Tibial artery (tissue), 4 donors: ENCODE measurements at regions not wholly inside any gene's neighbourhood (a gene's known extent, or its start where the extent isn't known, plus 50 kb on each side); places are given as distances from the start of the nearest gene placed in this dataset.

Experiments
- DNase-seq, 2 donors: peaks; one replicate each; pipeline ENCODE4 v3.0.0-alpha.2; 2019
- H3K27ac ChIP-seq, 2 donors: fragments of 200-600 bp; sonication (generic) in 1 of 2; 1 replicate in 1 of 2; 2 replicates in 1 of 2; pipeline ENCODE4 v1.5.1; 2018 to 2019; ENCODE audit warnings: mild to moderate bottlenecking in 1 of 2
- H3K27me3 ChIP-seq, 2 donors: fragments of 200-600 bp; sonication (generic) in 1 of 2; one replicate each; pipeline versions ENCODE4 v1.5.1 to v1.6.0; 2016 to 2019
- H3K36me3 ChIP-seq, 3 donors: fragments of 200-600 bp; sonication (generic) in 2 of 3; one replicate each; pipeline ENCODE4 v1.5.1; 2016 to 2019; ENCODE audit warnings: mild to moderate bottlenecking in 2 of 3
- H3K4me1 ChIP-seq, 4 donors: fragments of 200-600 bp; sonication (generic) in 2 of 4; 1 replicate in 3 of 4; 2 replicates in 1 of 4; pipeline ENCODE4 v1.5.1; 2016 to 2019
- H3K4me3 ChIP-seq, 2 donors: fragments of 200-600 bp; sonication (generic) in 1 of 2; 1 replicate in 1 of 2; 2 replicates in 1 of 2; pipeline ENCODE4 v1.5.1; 2018 to 2019; ENCODE audit warnings: mild to moderate bottlenecking in 2 of 2
- H3K9me3 ChIP-seq, 3 donors: fragments of 200-600 bp; sonication (generic) in 1 of 3; one replicate each; pipeline ENCODE4 v1.5.1; 2016 to 2019
- CTCF ChIP-seq, 2 experiments: fragments of 200-600 bp in 1 of 2; fragments of 450-650 bp in 1 of 2; IDR thresholded peaks; one replicate each; pipeline ENCODE4 v1.5.1; 2017 to 2019; ENCODE audit warnings: antibody characterized with exemption in 2 of 2, mild to moderate bottlenecking in 1 of 2, moderate library complexity in 1 of 2
- intact Hi-C: fragments of 100-400 bp; cut with DNase I; formaldehyde crosslinking; loops from one replicate; pipeline ENCODE4 v1.15.0; 2023; ENCODE audit warnings: low total_unique reads

- Histone ChIP-seq H3K27me3 (no peaks in the 10 kb centered on the region), H3K27ac (no peak overlapping the region), H3K4me3 (no peak overlapping the region), H3K4me1 (no peaks in the 10 kb centered on the region), H3K9me3 (no peaks in the 10 kb centered on the region), H3K36me3 (no peaks in the 10 kb centered on the region)
- intact Hi-C loops: no loop called here
- no peak for TF ChIP-seq CTCF (IDR thresholded peaks at IDR 0.05)
- DNase-seq: no peak
These were observed 448.2 kb downstream of the METTL4 start for GRCh38 chr18:2123077-2123476.

- Histone ChIP-seq H3K27me3 (no peaks in the 10 kb centered on the region), H3K9me3 (no peaks in the 10 kb centered on the region), H3K36me3 (no peaks in the 10 kb centered on the region), H3K4me3 (no peak overlapping the region), H3K27ac (no peak overlapping the region), H3K4me1 (no peaks in the 10 kb centered on the region)
- no peak for DNase-seq
- TF ChIP-seq CTCF (IDR thresholded peaks at IDR 0.05): no peak
- intact Hi-C loops: no loop called here
These were observed 436.9 kb downstream of the METTL4 start for GRCh38 chr18:2134364-2134763.

GRCh38 chr18:2135309-2135708, 436.0 kb downstream of the METTL4 start:
- no peak for DNase-seq
- H3K9me3 ChIP-seq: no peaks in the 10 kb centered on the region
- H3K4me1 ChIP-seq: no peaks in the 10 kb centered on the region
- H3K4me3 ChIP-seq: no peak overlapping the region
- intact Hi-C loops: no loop called here
- no peak overlapping the region for H3K27ac ChIP-seq
- no peak for TF ChIP-seq CTCF (IDR thresholded peaks at IDR 0.05)
- no peaks in the 10 kb centered on the region for H3K27me3 ChIP-seq
- H3K36me3 ChIP-seq: no peaks in the 10 kb centered on the region

- H3K4me3 ChIP-seq: no peak overlapping the region
- H3K27me3 ChIP-seq: no peaks in the 10 kb centered on the region
- no peak for TF ChIP-seq CTCF (IDR thresholded peaks at IDR 0.05)
- DNase-seq: no peak
- no peaks in the 10 kb centered on the region for H3K4me1 ChIP-seq
- no peak overlapping the region for H3K27ac ChIP-seq
- intact Hi-C loops: no loop called here
- H3K36me3 ChIP-seq: no peaks in the 10 kb centered on the region
- H3K9me3 ChIP-seq: no peaks in the 10 kb centered on the region
These were observed 432.8 kb downstream of the METTL4 start for GRCh38 chr18:2138552-2138951.

GRCh38 chr18:2139691-2140090, 431.6 kb downstream of the METTL4 start:
- intact Hi-C loops: no loop called here
- no peaks in the 10 kb centered on the region for H3K4me1 ChIP-seq
- no peak for TF ChIP-seq CTCF (IDR thresholded peaks at IDR 0.05)
- DNase-seq: no peak
- H3K9me3 ChIP-seq: no peaks in the 10 kb centered on the region
- H3K27ac ChIP-seq: no peak overlapping the region
- H3K27me3 ChIP-seq: no peaks in the 10 kb centered on the region
- no peaks in the 10 kb centered on the region for H3K36me3 ChIP-seq
- no peak overlapping the region for H3K4me3 ChIP-seq

- Histone ChIP-seq H3K27ac (no peak overlapping the region), H3K9me3 (no peaks in the 10 kb centered on the region), H3K4me3 (no peak overlapping the region), H3K36me3 (no peaks in the 10 kb centered on the region), H3K27me3 (no peaks in the 10 kb centered on the region), H3K4me1 (no peaks in the 10 kb centered on the region)
- TF ChIP-seq CTCF (IDR thresholded peaks at IDR 0.05): no peak
- intact Hi-C loops: no loop called here
- DNase-seq: no peak
These were observed 427.7 kb downstream of the METTL4 start for GRCh38 chr18:2143636-2144035.
